A673 (cell line): ENCODE measurements at regions not wholly inside any gene's neighbourhood (a gene's known extent, or its start where the extent isn't known, plus 50 kb on each side); places are given as distances from the start of the nearest gene placed in this dataset.

Experiments used
- BruUV-seq: library from RNA; stranded (reverse); fragments of 400-500 nt; replicated peaks from 2 replicates; lab custom pipeline; 2021; lab: Mats Ljungman, UMichigan
- CTCF ChIA-PET: fragments of 300-600 bp; sonication (Branson Sonifier 250); formaldehyde crosslinking; loops from one replicate; lab custom pipeline; 2022; ENCODE audit warnings: antibody characterized with exemption; lab: Charles Lee
- POLR2A ChIA-PET: fragments of 300-600 bp; sonication (Branson Sonifier 250); formaldehyde crosslinking; loops from one replicate; lab custom pipeline; 2022; ENCODE audit warnings: antibody characterized with exemption; ENCODE audit not compliant: low non-redundant PET; lab: Charles Lee
- DNase-seq: peaks from one replicate; pipeline ENCODE4 v3.0.0-alpha.2; 2015; ENCODE audit warnings: low spot score
- H3K27ac ChIP-seq: fragments of 200-600 bp; sonication (generic); 2 replicates; pipeline ENCODE4 v1.5.1; 2016; ENCODE audit warnings: mixed run types, low read depth, mild to moderate bottlenecking, mixed read lengths, antibody characterized with exemption, low read length; ENCODE audit not compliant: poor library complexity, severe bottlenecking
- H3K27me3 ChIP-seq: fragments of 200-600 bp; sonication (generic); replicated peaks from 2 replicates; pipeline ENCODE4 v1.6.1; 2017; ENCODE audit warnings: mixed run types, low read depth, mild to moderate bottlenecking, mixed read lengths, antibody characterized with exemption, low read length; ENCODE audit not compliant: insufficient read depth, poor library complexity
- H3K36me3 ChIP-seq: fragments of 200-600 bp; sonication (generic); 2 replicates; pipeline ENCODE4 v1.6.1; 2016; ENCODE audit warnings: mixed run types, mild to moderate bottlenecking, mixed read lengths, antibody characterized with exemption, low read length; ENCODE audit not compliant: insufficient read depth, poor library complexity, severe bottlenecking
- H3K4me1 ChIP-seq: fragments of 200-600 bp; sonication (generic); 2 replicates; pipeline ENCODE4 v1.6.1; 2017; ENCODE audit warnings: mixed run types, mild to moderate bottlenecking, mixed read lengths, antibody characterized with exemption, low read length; ENCODE audit not compliant: insufficient read depth, poor library complexity, severe bottlenecking
- H3K4me3 ChIP-seq: fragments of 200-600 bp; sonication (generic); 2 replicates; pipeline ENCODE4 v1.5.1; 2016; ENCODE audit warnings: low read depth, mixed run types, mild to moderate bottlenecking, mixed read lengths, low read length; ENCODE audit not compliant: poor library complexity, severe bottlenecking
- H3K9me3 ChIP-seq: fragments of 200-600 bp; sonication (generic); 2 replicates; pipeline ENCODE4 v1.6.1; 2016; ENCODE audit warnings: mixed run types, low read depth, mild to moderate bottlenecking, mixed read lengths, antibody characterized with exemption, low read length; ENCODE audit not compliant: poor library complexity, severe bottlenecking
- EZH2 ChIP-seq: fragments of 200-600 bp; sonication (generic); IDR thresholded peaks from 2 replicates; pipeline ENCODE4 v1.6.1; 2017; ENCODE audit warnings: borderline replicate concordance, low read depth, mild to moderate bottlenecking, mixed read lengths, antibody characterized with exemption, low read length; ENCODE audit not compliant: poor library complexity, severe bottlenecking
- intact Hi-C: fragments of 100-400 bp; cut with micrococcal nuclease; formaldehyde crosslinking; loops from one replicate; pipeline ENCODE4 v1.10.0; 2022; ENCODE audit not compliant: unreplicated experiment
- TF ChIP-seq, protein P1 (sequence below): fragments of 300-800, 200-600 bp; sonication (generic); conservative IDR thresholded peaks from 2 replicates; pipeline ENCODE4 v1.5.1; 2017; ENCODE audit warnings: low read depth, mild to moderate bottlenecking, antibody characterized with exemption, low read length, moderate library complexity, mixed read lengths

- H3K27ac ChIP-seq: no peak overlapping the region
- H3K9me3 ChIP-seq: no peaks in the 10 kb centered on the region
- ChIA-PET POLR2A (no interaction called here), CTCF (no interaction called here)
- intact Hi-C loops: no loop called here
- H3K27me3 ChIP-seq: no peaks in the 10 kb centered on the region
- H3K4me3 ChIP-seq: no peak overlapping the region
- BruUV-seq: no TSS peak
- no peaks in the 10 kb centered on the region for H3K4me1 ChIP-seq
- H3K36me3 ChIP-seq: no peaks in the 10 kb centered on the region
- TF ChIP-seq, protein P1, sequence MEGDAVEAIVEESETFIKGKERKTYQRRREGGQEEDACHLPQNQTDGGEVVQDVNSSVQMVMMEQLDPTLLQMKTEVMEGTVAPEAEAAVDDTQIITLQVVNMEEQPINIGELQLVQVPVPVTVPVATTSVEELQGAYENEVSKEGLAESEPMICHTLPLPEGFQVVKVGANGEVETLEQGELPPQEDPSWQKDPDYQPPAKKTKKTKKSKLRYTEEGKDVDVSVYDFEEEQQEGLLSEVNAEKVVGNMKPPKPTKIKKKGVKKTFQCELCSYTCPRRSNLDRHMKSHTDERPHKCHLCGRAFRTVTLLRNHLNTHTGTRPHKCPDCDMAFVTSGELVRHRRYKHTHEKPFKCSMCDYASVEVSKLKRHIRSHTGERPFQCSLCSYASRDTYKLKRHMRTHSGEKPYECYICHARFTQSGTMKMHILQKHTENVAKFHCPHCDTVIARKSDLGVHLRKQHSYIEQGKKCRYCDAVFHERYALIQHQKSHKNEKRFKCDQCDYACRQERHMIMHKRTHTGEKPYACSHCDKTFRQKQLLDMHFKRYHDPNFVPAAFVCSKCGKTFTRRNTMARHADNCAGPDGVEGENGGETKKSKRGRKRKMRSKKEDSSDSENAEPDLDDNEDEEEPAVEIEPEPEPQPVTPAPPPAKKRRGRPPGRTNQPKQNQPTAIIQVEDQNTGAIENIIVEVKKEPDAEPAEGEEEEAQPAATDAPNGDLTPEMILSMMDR: no peak
- TF ChIP-seq EZH2: no peak
- DNase-seq: no peak
Observed at GRCh38 chr11:116172156-116172555, 600.6 kb downstream of the BUD13 start.

- TF ChIP-seq, protein P1: no peak
- TF ChIP-seq EZH2: no peak
- no peaks in the 10 kb centered on the region for H3K4me1 ChIP-seq
- no peaks in the 10 kb centered on the region for H3K9me3 ChIP-seq
- no peaks in the 10 kb centered on the region for H3K36me3 ChIP-seq
- no peaks in the 10 kb centered on the region for H3K27me3 ChIP-seq
- no peak for DNase-seq
- CTCF ChIA-PET: no interaction called here
- H3K27ac ChIP-seq: no peak overlapping the region
- no peak overlapping the region for H3K4me3 ChIP-seq
- POLR2A ChIA-PET: no interaction called here
- no TSS peak for BruUV-seq
- intact Hi-C loops: no loop called here
Observed at GRCh38 chr11:116171271-116172140, 601.3 kb downstream of the BUD13 start.

GRCh38 chr11:116170526-116171120 is 602.2 kb downstream of the BUD13 start:
- Histone ChIP-seq H3K27me3 (no peaks in the 10 kb centered on the region), H3K9me3 (no peaks in the 10 kb centered on the region), H3K4me1 (no peaks in the 10 kb centered on the region), H3K36me3 (no peaks in the 10 kb centered on the region), H3K4me3 (no peak overlapping the region), H3K27ac (no peak overlapping the region)
- TF ChIP-seq, protein P1: peak; percentile 51
- no peak for TF ChIP-seq EZH2
- DNase-seq: no peak
- no TSS peak for BruUV-seq
- POLR2A ChIA-PET: no interaction called here
- CTCF ChIA-PET: no interaction called here
- intact Hi-C loops: no loop called here
